ENCODE measurements at regions not wholly inside any gene's neighbourhood (a gene's known extent, or its start where the extent isn't known, plus 50 kb on each side); places are given as distances from the start of the nearest gene placed in this dataset.
"Not testable (repeated sequence)": the region's sequence is repeated elsewhere in the genome, so short reads cannot be mapped to it uniquely, and the experiment has no call there.

- DNase-seq (ENCODE audit: low read depth in 2 of 2), result no peak
Measured at GRCh38 chr16:51853586-51853985, 693.4 kb downstream of the TOX3 start.

GRCh38 chr16:51852892-51853291 lies 694.1 kb downstream of the TOX3 start:
- no peak for DNase-seq (ENCODE audit: low read depth in 2 of 2)

- no peak for DNase-seq (ENCODE audit: low read depth in 2 of 2)
Measured at GRCh38 chr16:51851111-51851510, 695.8 kb downstream of the TOX3 start.

GRCh38 chr16:51849715-51850114 lies 697.2 kb downstream of the TOX3 start:
- DNase-seq (ENCODE audit: low read depth in 2 of 2), result no peak

- DNase-seq (ENCODE audit: low read depth in 2 of 2), result no peak
Measured at GRCh38 chr16:51845586-51846305, 694.7 kb upstream of the SALL1 start.

GRCh38 chr16:51839727-51840462 lies 688.8 kb upstream of the SALL1 start:
- DNase-seq (ENCODE audit: low read depth in 2 of 2), result no peak

GRCh38 chr16:51834794-51835193 lies 683.7 kb upstream of the SALL1 start:
- no peak for DNase-seq (ENCODE audit: low read depth in 2 of 2)

GRCh38 chr16:51834133-51834532 lies 683.1 kb upstream of the SALL1 start:
- DNase-seq (ENCODE audit: low read depth in 2 of 2), result no peak

- no peak for DNase-seq (ENCODE audit: low read depth in 2 of 2)
Measured at GRCh38 chr16:51831595-51832367, 680.7 kb upstream of the SALL1 start.

- not testable (repeated sequence) for DNase-seq (ENCODE audit: low read depth in 2 of 2)
Measured at GRCh38 chr16:51831034-51831433, 680.0 kb upstream of the SALL1 start.

GRCh38 chr16:51825779-51826178 lies 674.7 kb upstream of the SALL1 start:
- DNase-seq (ENCODE audit: low read depth in 2 of 2), result no peak

- DNase-seq (ENCODE audit: low read depth in 2 of 2), result no peak
Measured at GRCh38 chr16:51822471-51822870, 671.4 kb upstream of the SALL1 start.

- DNase-seq (ENCODE audit: low read depth in 2 of 2), result no peak
Measured at GRCh38 chr16:51821527-51821926, 670.5 kb upstream of the SALL1 start.

GRCh38 chr16:51820176-51820575 lies 669.1 kb upstream of the SALL1 start:
- DNase-seq (ENCODE audit: low read depth in 2 of 2), result no peak

GRCh38 chr16:51818342-51818944 lies 667.4 kb upstream of the SALL1 start:
- DNase-seq (ENCODE audit: low read depth in 2 of 2), result peak in 1 of 2 donors; percentile 16

GRCh38 chr16:51816929-51817328 lies 665.9 kb upstream of the SALL1 start:
- DNase-seq (ENCODE audit: low read depth in 2 of 2), result no peak

- DNase-seq (ENCODE audit: low read depth in 2 of 2), result no peak
Measured at GRCh38 chr16:51815523-51815922, 664.5 kb upstream of the SALL1 start.

- no peak for DNase-seq (ENCODE audit: low read depth in 2 of 2)
Measured at GRCh38 chr16:51814617-51815016, 663.5 kb upstream of the SALL1 start.

GRCh38 chr16:51813609-51814008 lies 662.5 kb upstream of the SALL1 start:
- no peak for DNase-seq (ENCODE audit: low read depth in 2 of 2)

GRCh38 chr16:51812945-51813344 lies 661.9 kb upstream of the SALL1 start:
- DNase-seq (ENCODE audit: low read depth in 2 of 2), result no peak

GRCh38 chr16:51807551-51807950 lies 656.5 kb upstream of the SALL1 start:
- no peak for DNase-seq (ENCODE audit: low read depth in 2 of 2)

- DNase-seq (ENCODE audit: low read depth in 2 of 2), result no peak
Measured at GRCh38 chr16:51801635-51802034, 650.6 kb upstream of the SALL1 start.
